Stimulated activated naive B cell treated with anti-CD40 and anti-IgM and Interleukin-4, amounts not matched to agents 10 μg/mL and 1 μg/mL and 100 μg/mL, for 72 hours (primary cell): ENCODE measurements at regions not wholly inside any gene's neighbourhood (a gene's known extent, or its start where the extent isn't known, plus 50 kb on each side); places are given as distances from the start of the nearest gene placed in this dataset.

ENCODE experiments used
- ATAC-seq, 2 donors: fragments of 150-1000 bp; cut with Tn5 transposase; replicated peaks; 2 replicates each; pipeline ENCODE4 v1.10.0; 2021; ENCODE audit warnings: moderate library complexity in 1 of 2
- DNase-seq: peaks from one replicate; pipeline ENCODE4 v3.0.0; 2021
- H3K27ac Mint-ChIP-seq: one replicate; pipeline ENCODE4 v1.8.0; 2022; ENCODE audit warnings: mild to moderate bottlenecking, mixed read lengths
- H3K27me3 Mint-ChIP-seq, 2 donors: one replicate each; pipeline ENCODE4 v1.8.0; 2022; ENCODE audit warnings: mixed read lengths in 2 of 2
- H3K36me3 Mint-ChIP-seq, 2 donors: one replicate each; pipeline ENCODE4 v1.8.0; 2022; ENCODE audit warnings: mixed read lengths in 2 of 2, mild to moderate bottlenecking in 1 of 2
- H3K4me1 Mint-ChIP-seq, 2 donors: one replicate each; pipeline ENCODE4 v1.8.0; 2022; ENCODE audit warnings: mixed read lengths in 2 of 2, mild to moderate bottlenecking in 1 of 2
- H3K4me3 Mint-ChIP-seq, 2 donors: one replicate each; pipeline ENCODE4 v1.8.0; 2022; ENCODE audit warnings: mild to moderate bottlenecking in 2 of 2, mixed read lengths in 2 of 2, moderate library complexity in 1 of 2
- H3K9me3 Mint-ChIP-seq, 2 donors: one replicate each; pipeline ENCODE4 v1.8.0; 2022; ENCODE audit warnings: mixed read lengths in 2 of 2, mild to moderate bottlenecking in 1 of 2

DNA sequence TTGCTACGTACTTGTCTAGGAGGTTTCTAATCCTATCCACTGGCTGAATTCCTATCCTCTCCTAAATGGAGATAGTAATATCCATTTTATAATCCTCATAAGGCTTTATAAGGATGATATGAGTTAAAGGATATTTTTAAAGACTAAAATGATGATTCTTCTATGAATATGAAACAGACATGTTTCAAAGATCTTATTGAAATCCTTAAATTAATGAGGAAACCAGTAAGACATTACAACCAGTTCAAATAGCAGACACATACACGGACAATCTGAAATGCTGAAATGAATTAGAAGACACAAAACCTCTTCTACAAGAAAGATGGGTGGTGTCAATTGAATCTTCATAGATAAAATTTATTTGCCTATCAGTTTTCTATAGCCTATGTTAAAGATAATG lies 132.9 kb upstream of the ANK3 start:
- Mint-ChIP-seq H3K4me1 (no peaks in the 10 kb centered on the region), H3K4me3 (no peak overlapping the region), H3K36me3 (peaks cover 0 to 4% of the 10 kb centered on the region in 2 donors), H3K27ac (no peak overlapping the region), H3K9me3 (peaks cover 7 to 10% of the 10 kb centered on the region in 2 donors), H3K27me3 (no peaks in the 10 kb centered on the region)
- no peak for ATAC-seq
- no peak for DNase-seq

DNA sequence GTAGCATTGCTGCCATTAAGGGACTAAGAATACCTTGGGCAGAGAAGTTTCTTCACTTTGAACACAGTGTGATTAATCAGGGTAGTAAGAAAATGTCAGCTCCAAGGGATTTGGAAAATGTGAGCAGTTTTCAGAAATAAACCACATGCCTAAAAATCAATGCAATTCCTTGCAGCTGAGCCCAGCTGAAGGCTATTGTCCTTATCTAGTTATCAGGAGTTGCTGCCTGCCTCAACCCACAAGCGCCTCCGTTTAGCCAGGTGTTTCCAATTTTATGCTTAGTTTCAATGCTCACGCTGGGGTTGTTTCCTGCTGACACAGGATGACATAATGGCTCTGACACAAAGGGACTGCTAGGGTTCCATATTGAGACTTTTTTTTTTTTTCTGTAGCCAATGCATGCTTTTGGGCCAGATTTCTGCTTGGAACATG lies 132.3 kb upstream of the ANK3 start:
- peaks cover 0 to 4% of the 10 kb centered on the region in 2 donors for H3K36me3 Mint-ChIP-seq
- DNase-seq (no peak), ATAC-seq (no peak)
- H3K4me1 Mint-ChIP-seq: no peaks in the 10 kb centered on the region
- no peaks in the 10 kb centered on the region for H3K27me3 Mint-ChIP-seq
- H3K9me3 Mint-ChIP-seq: peaks cover 7 to 10% of the 10 kb centered on the region in 2 donors
- H3K4me3 Mint-ChIP-seq: no peak overlapping the region
- H3K27ac Mint-ChIP-seq: no peak overlapping the region

DNA sequence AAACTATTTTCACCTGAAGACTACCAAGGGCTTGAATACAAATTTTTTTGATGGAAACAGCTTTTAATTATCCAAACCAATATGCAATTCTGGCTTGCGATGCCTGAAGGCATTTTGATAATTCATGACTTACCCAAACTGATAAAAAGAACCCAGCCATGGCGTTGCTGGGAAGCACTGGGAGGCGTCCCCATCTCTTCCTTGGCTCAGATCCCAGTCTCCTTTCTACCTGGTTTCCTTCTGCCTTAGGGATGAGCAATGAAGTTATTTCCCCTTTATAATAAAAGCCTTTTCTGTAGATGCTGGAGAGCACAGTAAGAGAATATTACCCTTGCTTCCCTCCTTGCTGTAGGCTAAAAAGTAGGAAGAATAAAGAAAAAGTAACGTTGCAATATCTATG lies 129.1 kb upstream of the ANK3 start:
- Mint-ChIP-seq H3K36me3 (no peaks in the 10 kb centered on the region), H3K9me3 (peaks cover 0 to 3% of the 10 kb centered on the region in 2 donors)

DNA sequence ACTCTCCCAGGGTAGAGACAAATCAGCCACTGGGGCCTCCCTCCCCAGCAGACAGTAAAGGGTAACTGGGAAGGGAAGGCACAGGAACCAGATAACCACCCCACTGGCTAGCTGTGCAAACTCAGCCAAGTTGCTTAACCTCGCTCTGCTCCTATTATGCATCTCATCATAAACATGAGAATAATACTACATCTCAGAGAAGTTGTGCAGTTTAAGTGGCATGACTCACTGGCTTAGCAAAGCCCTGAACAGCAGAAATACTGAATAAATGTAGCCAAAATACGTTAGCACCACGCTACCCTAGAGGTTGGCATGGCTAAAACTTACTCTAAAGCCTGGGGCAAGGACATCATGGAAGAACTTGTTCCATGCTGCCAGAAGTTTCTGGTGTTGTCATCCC lies 128.1 kb upstream of the ANK3 start:
- no peak for DNase-seq
- Mint-ChIP-seq H3K4me1 (peaks cover 9 to 15% of the 10 kb centered on the region in 2 donors), H3K27me3 (no peaks in the 10 kb centered on the region), H3K27ac (no peak overlapping the region), H3K9me3 (no peaks in the 10 kb centered on the region), H3K4me3 (no peak overlapping the region), H3K36me3 (no peaks in the 10 kb centered on the region)
- ATAC-seq: no peak

More for the DNA sequence above, 129.1 kb upstream of the ANK3 start:
- no peaks in the 10 kb centered on the region for H3K27me3 Mint-ChIP-seq
- H3K4me3 Mint-ChIP-seq: no peak overlapping the region
- no peak overlapping the region for H3K27ac Mint-ChIP-seq
- DNase-seq (no peak), ATAC-seq (no peak)
- peaks cover 5 to 7% of the 10 kb centered on the region in 2 donors for H3K4me1 Mint-ChIP-seq

DNA sequence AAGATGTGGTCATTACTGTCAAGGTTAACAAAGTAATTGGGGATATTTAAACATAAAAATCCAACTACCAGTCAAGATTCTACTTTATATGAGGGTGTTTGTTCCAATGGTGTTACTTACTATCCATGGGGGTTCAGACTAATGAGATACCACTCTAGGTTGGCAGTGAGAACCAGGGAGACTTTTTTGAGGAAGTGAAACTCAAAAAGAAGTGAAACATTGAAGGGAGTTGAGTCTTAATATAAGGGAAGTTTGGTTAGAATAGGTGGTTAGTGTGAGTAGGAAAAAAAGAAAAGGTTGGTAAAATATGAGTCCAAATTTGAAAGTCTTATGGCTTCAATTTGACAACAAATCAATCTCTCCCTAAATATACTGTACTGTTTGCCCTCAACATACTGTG lies 123.6 kb upstream of the ANK3 start:
- H3K4me3 Mint-ChIP-seq: no peak overlapping the region
- no peaks in the 10 kb centered on the region for H3K27me3 Mint-ChIP-seq
- H3K4me1 Mint-ChIP-seq: peaks cover 9 to 15% of the 10 kb centered on the region in 2 donors
- no peaks in the 10 kb centered on the region for H3K9me3 Mint-ChIP-seq
- DNase-seq (no peak), ATAC-seq (peak; percentile 87 to 95)
- no peak overlapping the region for H3K27ac Mint-ChIP-seq
- no peaks in the 10 kb centered on the region for H3K36me3 Mint-ChIP-seq

DNA sequence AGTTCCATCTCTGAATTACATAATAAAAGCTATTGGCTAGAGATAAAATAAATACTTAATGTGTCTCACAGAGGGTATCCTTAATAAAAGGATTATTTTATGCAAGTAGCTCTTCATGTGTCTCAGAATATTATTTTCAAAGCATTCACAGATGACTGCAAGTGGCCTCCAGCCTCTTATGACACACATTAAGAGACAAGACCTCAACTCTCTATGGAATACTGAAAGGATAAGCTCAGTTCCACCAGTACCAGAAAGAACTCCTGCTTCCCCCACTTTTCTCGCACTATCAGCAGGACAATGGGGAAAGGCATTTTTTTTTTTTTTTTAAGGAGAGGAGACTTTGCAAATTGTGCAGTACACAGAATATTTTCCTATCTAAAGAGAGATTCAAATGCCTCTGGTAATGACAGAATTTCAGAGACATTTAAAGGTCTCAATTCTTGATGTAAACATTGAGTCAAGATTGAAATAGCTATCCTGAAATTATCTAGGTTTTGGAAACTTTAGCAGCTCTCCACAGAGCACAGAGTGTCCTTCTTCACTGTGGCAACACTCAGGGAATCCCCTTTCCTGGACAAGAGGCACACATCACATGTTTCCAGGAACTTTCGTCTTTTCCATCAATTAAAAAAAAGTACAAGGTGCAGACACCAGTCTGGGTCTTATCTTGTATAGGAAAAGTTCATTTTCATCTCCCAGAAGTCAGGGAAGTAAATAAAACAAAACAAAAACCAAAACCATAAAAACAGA lies 122.0 kb upstream of the ANK3 start:
- H3K9me3 Mint-ChIP-seq: no peaks in the 10 kb centered on the region
- H3K27me3 Mint-ChIP-seq: no peaks in the 10 kb centered on the region
- ATAC-seq: no peak
- no peak overlapping the region for H3K27ac Mint-ChIP-seq
- H3K4me3 Mint-ChIP-seq: no peak overlapping the region
- no peak for DNase-seq
- H3K36me3 Mint-ChIP-seq: no peaks in the 10 kb centered on the region
- peaks cover 9 to 15% of the 10 kb centered on the region in 2 donors for H3K4me1 Mint-ChIP-seq

DNA sequence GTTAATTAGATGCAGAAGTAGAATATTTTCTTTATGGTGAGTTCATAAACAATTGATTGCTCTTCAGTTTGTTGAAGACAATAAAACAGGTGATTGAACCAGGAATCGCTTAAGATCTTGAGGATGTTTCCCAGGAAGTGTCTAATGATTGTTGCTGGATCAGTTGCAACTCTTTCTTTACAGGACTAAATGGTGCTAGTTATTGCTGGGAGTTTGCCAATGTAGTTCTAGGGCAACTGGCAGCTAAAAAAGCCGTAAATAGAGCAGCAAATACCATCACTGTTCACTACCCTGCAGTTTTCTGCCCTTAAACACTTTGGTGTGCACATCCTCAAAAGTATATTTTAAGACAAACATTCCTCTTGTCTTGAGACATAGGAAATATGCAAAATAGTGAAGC lies 119.2 kb upstream of the ANK3 start:
- Mint-ChIP-seq H3K4me3 (no peak overlapping the region), H3K4me1 (peaks cover 5 to 9% of the 10 kb centered on the region in 2 donors), H3K27me3 (no peaks in the 10 kb centered on the region), H3K9me3 (no peaks in the 10 kb centered on the region), H3K27ac (no peak overlapping the region), H3K36me3 (no peaks in the 10 kb centered on the region)
- ATAC-seq (no peak), DNase-seq (no peak)

DNA sequence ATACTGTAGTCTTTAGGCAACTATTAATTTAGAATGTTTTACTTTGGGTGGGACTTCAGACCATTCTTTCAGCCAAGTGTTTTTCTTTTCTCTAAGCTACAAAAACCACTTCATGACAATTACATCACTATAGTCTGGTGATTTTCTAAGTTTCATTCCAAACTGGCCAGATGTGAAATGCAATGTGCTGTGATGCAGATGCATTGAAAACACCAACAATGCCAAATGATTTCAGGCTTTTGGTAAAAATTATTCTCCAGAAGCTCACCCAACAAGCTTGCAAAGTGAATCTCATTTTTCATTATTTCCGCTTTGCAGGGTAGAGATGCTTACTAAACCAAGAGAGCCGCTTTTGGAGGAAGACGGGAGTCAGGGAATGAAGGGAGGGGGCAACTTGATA lies 118.4 kb upstream of the ANK3 start:
- H3K36me3 Mint-ChIP-seq: no peaks in the 10 kb centered on the region
- peaks cover 0 to under 1% of the 10 kb centered on the region in 2 donors for H3K4me1 Mint-ChIP-seq
- H3K27me3 Mint-ChIP-seq: no peaks in the 10 kb centered on the region
- ATAC-seq: no peak
- no peak overlapping the region for H3K4me3 Mint-ChIP-seq
- H3K27ac Mint-ChIP-seq: no peak overlapping the region
- H3K9me3 Mint-ChIP-seq: no peaks in the 10 kb centered on the region
- no peak for DNase-seq

DNA sequence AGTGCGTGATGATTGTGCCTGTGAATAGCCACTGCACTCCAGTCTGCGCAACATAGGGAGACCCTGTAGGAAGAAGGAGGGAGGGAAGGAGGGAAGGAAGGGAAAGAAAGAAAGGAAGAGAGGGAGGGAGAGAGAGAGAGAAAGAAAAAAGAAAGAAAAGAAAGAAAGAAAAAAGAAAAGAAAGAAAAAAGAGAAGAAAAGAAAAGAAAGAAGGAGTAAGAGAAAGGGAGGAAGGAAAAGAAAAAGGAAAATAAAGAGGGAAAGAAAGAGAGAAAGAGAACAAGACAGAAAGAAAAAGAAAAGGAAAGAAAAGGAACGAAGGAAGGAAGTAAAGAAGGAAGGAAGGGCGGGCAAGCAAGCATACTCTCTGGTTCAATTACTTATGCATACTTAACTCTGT lies 112.9 kb upstream of the ANK3 start:
- Mint-ChIP-seq H3K9me3 (no peaks in the 10 kb centered on the region), H3K36me3 (no peaks in the 10 kb centered on the region), H3K4me3 (no peak overlapping the region), H3K27ac (no peak overlapping the region), H3K27me3 (no peaks in the 10 kb centered on the region), H3K4me1 (peaks cover 0 to 7% of the 10 kb centered on the region in 2 donors)
- ATAC-seq (no peak), DNase-seq (no peak)

DNA sequence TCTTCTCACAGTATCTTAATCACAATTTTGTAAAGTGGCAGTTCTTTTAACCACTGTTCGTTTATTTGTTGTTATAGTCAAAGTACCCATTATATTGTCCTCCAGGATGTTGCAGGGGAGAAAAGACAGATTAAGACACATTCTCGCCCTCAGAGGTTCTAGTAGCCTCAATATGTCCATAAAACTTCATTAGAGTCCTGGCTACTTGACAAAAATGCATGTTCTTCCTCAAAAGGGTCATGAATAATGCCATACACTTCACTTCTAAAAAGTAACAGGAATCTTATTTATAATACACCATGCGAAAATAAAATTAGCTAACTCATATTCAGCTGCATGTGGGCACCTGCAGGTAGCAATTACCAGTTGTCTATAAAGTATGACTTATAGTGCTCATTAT lies 109.3 kb upstream of the ANK3 start:
- DNase-seq (no peak), ATAC-seq (no peak)
- no peaks in the 10 kb centered on the region for H3K9me3 Mint-ChIP-seq
- no peak overlapping the region for H3K4me3 Mint-ChIP-seq
- H3K4me1 Mint-ChIP-seq: peaks cover 0 to 7% of the 10 kb centered on the region in 2 donors
- no peak overlapping the region for H3K27ac Mint-ChIP-seq
- no peaks in the 10 kb centered on the region for H3K36me3 Mint-ChIP-seq
- H3K27me3 Mint-ChIP-seq: no peaks in the 10 kb centered on the region

DNA sequence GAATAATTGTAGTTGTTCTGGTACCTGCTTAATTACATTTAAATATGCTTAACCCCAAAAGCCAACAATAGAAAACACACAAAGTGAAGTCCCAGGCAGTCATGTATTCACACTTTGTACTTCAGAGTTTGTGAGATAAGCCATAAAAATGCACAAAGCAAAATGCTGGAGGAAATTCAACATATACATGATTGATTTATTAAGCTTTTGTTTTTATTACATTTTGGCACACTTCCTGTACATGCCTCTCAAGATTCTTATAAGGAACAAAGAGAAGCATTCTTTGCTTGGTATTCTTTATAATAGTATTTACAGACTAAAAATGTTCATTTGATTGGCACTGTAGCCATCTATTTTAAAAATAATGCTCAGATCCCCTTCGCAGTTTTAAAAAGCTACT lies 107.7 kb upstream of the ANK3 start:
- Mint-ChIP-seq H3K4me3 (no peak overlapping the region), H3K36me3 (no peaks in the 10 kb centered on the region), H3K9me3 (no peaks in the 10 kb centered on the region), H3K4me1 (peaks cover 0 to 2% of the 10 kb centered on the region in 2 donors), H3K27ac (no peak overlapping the region), H3K27me3 (no peaks in the 10 kb centered on the region)
- DNase-seq (no peak), ATAC-seq (no peak)

DNA sequence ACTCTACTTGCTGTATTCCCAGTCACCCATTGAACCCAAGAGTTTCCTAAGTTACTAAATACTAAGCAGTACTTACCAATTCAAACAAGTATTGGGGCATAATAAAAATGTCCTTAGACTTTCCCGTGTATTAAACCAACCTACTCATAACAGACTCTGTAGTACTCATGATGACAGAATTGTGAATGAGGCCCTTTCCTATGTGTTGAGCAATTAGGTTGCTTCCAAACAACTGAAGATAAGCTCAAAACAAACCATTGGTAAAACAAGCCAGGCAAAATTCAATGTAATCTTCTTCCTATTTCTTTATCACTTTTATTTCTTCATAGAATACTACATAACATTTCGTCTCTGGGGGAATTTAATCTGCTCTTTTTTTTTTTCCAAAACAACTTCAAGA lies 106.5 kb upstream of the ANK3 start:
- Mint-ChIP-seq H3K4me1 (no peaks in the 10 kb centered on the region), H3K4me3 (no peak overlapping the region), H3K9me3 (no peaks in the 10 kb centered on the region), H3K27me3 (no peaks in the 10 kb centered on the region), H3K36me3 (no peaks in the 10 kb centered on the region), H3K27ac (no peak overlapping the region)
- DNase-seq (no peak), ATAC-seq (no peak)

DNA sequence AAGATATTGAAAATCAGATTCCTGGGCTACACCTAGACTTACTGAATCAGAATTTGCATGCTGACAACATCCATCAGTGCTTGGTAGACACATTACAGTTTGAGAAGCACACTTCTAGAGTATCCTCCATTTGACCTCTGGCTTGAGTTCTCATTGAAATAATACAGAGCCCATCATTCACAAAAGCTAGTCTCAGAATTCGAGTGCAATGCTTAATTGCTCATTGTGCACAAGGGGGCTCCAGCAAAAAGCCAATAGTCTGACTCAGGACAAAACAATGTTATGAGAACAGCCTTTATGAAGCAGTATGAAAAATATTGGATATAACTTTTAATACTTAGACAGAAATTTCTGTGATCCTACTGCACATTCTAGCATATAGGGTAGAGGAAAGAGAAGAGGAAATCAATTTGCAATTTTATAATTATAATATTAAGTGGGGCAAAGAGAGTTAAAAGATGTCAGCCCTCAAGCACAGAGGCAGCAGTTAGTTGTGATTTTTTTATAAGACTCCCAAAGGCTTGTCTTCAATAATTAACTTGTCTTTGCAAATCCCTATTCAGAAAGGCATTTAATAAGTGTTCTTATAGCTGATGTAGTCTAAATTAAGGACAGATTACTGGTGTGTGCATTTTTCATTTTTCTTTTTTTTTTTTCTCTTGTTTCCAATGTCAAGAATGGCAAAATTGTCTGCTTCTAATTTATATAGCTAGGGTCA lies 105.8 kb upstream of the ANK3 start:
- Mint-ChIP-seq H3K27me3 (no peaks in the 10 kb centered on the region), H3K9me3 (no peaks in the 10 kb centered on the region), H3K27ac (no peak overlapping the region), H3K4me3 (no peak overlapping the region), H3K36me3 (no peaks in the 10 kb centered on the region), H3K4me1 (no peaks in the 10 kb centered on the region)
- ATAC-seq: no peak
- no peak for DNase-seq

DNA sequence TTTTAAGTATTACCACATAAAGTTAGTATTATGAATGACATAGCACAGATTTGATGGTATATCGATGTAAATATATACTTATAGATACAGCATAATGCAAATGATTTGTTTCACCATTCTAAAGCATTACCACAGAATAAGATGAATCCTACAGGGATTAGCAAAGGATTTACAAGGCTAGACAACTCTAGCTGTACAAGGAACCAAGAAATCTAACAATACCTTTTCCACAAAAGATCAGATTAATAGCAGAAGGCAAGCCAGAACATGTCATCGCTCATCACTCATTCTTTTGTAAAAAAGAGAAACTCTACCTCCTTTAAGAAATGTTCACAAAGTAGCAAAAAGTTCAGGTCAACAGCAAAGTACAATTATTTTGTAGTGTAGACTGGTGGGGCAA lies 105.1 kb upstream of the ANK3 start:
- Mint-ChIP-seq H3K36me3 (no peaks in the 10 kb centered on the region), H3K9me3 (no peaks in the 10 kb centered on the region), H3K4me1 (no peaks in the 10 kb centered on the region), H3K27me3 (no peaks in the 10 kb centered on the region), H3K27ac (no peak overlapping the region), H3K4me3 (no peak overlapping the region)
- ATAC-seq: no peak
- DNase-seq: no peak

DNA sequence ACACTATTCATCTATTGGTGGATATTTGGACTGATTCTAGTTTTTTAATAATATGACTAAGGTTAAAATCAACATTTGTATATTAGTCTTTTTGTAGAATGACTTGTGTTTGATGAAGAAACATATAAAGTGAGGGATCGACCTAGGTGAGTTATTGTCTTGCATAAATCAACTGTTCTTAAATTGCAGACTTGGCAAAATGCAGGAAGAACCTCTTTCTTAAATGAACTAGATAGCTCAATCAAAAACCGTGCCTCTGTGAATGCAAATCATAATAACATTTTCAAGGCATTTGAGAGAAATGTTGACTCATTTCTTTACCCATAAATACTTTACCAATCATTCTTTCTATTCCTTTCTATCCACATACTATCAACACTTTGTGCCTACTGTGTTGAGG lies 101.5 kb upstream of the ANK3 start:
- Mint-ChIP-seq H3K4me1 (no peaks in the 10 kb centered on the region), H3K27ac (no peak overlapping the region), H3K4me3 (no peak overlapping the region), H3K9me3 (no peaks in the 10 kb centered on the region), H3K27me3 (no peaks in the 10 kb centered on the region), H3K36me3 (no peaks in the 10 kb centered on the region)
- ATAC-seq: no peak
- no peak for DNase-seq
